ENCODE measurements at regions not wholly inside any gene's neighbourhood (a gene's known extent, or its start where the extent isn't known, plus 50 kb on each side); places are given as distances from the start of the nearest gene placed in this dataset.

GRCh38 chr22:49294656-49295464 lies 532.8 kb downstream of the BRD1 start:
- no peak overlapping the region for H3K27ac ChIP-seq (replicated peaks)
- TF ChIP-seq REST (IDR thresholded peaks at IDR 0.05; ENCODE audit: insufficient replicate concordance, low read depth) (no peak), SPI1 (IDR thresholded peaks at IDR 0.05; ENCODE audit: borderline replicate concordance, low read depth) (no peak), POLR2AphosphoS5 (IDR thresholded peaks at IDR 0.05; ENCODE audit: low read depth) (no peak), CTCF (IDR thresholded peaks at IDR 0.05; ENCODE audit: insufficient read depth, low read length) (no peak), GABPA (IDR thresholded peaks at IDR 0.05; ENCODE audit: low read depth) (no peak)
- no peak for DNase-seq (ENCODE audit: low read depth in 1 of 2, low spot score in 1 of 2)
- H3K4me3 ChIP-seq (replicated peaks; ENCODE audit: insufficient read depth, low read length) = no peak overlapping the region
- no peaks in the 10 kb centered on the region for H3K27me3 ChIP-seq (ENCODE audit: insufficient read depth, poor library complexity, severe bottlenecking)

- no peak for DNase-seq (ENCODE audit: low read depth in 1 of 2, low spot score in 1 of 2)
- no peaks in the 10 kb centered on the region for H3K27me3 ChIP-seq (ENCODE audit: insufficient read depth, poor library complexity, severe bottlenecking)
- H3K27ac ChIP-seq (replicated peaks) = no peak overlapping the region
- no peak overlapping the region for H3K4me3 ChIP-seq (replicated peaks; ENCODE audit: insufficient read depth, low read length)
- TF ChIP-seq GABPA (IDR thresholded peaks at IDR 0.05; ENCODE audit: low read depth) = no peak
- no peak for TF ChIP-seq SPI1 (IDR thresholded peaks at IDR 0.05; ENCODE audit: borderline replicate concordance, low read depth)
- TF ChIP-seq CTCF (IDR thresholded peaks at IDR 0.05; ENCODE audit: insufficient read depth, low read length) = no peak
- no peak for TF ChIP-seq POLR2AphosphoS5 (IDR thresholded peaks at IDR 0.05; ENCODE audit: low read depth)
- TF ChIP-seq REST (IDR thresholded peaks at IDR 0.05; ENCODE audit: insufficient replicate concordance, low read depth) = no peak
These were observed 534.8 kb downstream of the BRD1 start for GRCh38 chr22:49292909-49293308.

GRCh38 chr22:49291781-49292180 lies 535.9 kb downstream of the BRD1 start:
- no peak for DNase-seq (ENCODE audit: low read depth in 1 of 2, low spot score in 1 of 2)
- TF ChIP-seq CTCF (IDR thresholded peaks at IDR 0.05; ENCODE audit: insufficient read depth, low read length) (no peak), REST (IDR thresholded peaks at IDR 0.05; ENCODE audit: insufficient replicate concordance, low read depth) (no peak), SPI1 (IDR thresholded peaks at IDR 0.05; ENCODE audit: borderline replicate concordance, low read depth) (no peak), GABPA (IDR thresholded peaks at IDR 0.05; ENCODE audit: low read depth) (no peak), POLR2AphosphoS5 (IDR thresholded peaks at IDR 0.05; ENCODE audit: low read depth) (no peak)
- Histone ChIP-seq H3K4me3 (replicated peaks; ENCODE audit: insufficient read depth, low read length) (no peak overlapping the region), H3K27me3 (ENCODE audit: insufficient read depth, poor library complexity, severe bottlenecking) (no peaks in the 10 kb centered on the region), H3K27ac (replicated peaks) (no peak overlapping the region)

Data from HL-60 (cell line).